MM.1S (cell line): ENCODE measurements at regions not wholly inside any gene's neighbourhood (a gene's known extent, or its start where the extent isn't known, plus 50 kb on each side); places are given as distances from the start of the nearest gene placed in this dataset.

Experiments used
- DNase-seq: peaks from one replicate; pipeline ENCODE4 v3.0.0-alpha.2; 2015
- H2AFZ ChIP-seq: fragments of 300-600 bp; sonication (generic); 2 replicates; pipeline ENCODE4 v1.6.0; 2016; ENCODE audit warnings: antibody characterized with exemption, low read length
- H3F3A ChIP-seq: fragments of 300-600 bp; sonication (generic); 2 replicates; pipeline ENCODE4 v1.6.1; 2016; ENCODE audit warnings: mild to moderate bottlenecking, antibody characterized with exemption, low read length, moderate library complexity, mixed read lengths; ENCODE audit not compliant: insufficient read depth
- H3K27ac ChIP-seq: fragments of 300-600 bp; sonication (generic); 2 replicates; pipeline ENCODE4 v1.5.1; 2016; ENCODE audit warnings: mild to moderate bottlenecking, low read length
- H3K27me3 ChIP-seq: fragments of 300-600 bp; sonication (generic); replicated peaks from 2 replicates; pipeline ENCODE4 v1.6.0; 2016; ENCODE audit warnings: low read length; ENCODE audit not compliant: insufficient read depth
- H3K36me3 ChIP-seq: fragments of 300-600 bp; sonication (generic); replicated peaks from 2 replicates; pipeline ENCODE4 v1.6.1; 2016; ENCODE audit warnings: mild to moderate bottlenecking, low read length, mixed read lengths; ENCODE audit not compliant: insufficient read depth
- H3K4me1 ChIP-seq: fragments of 300-600 bp; sonication (generic); 2 replicates; pipeline ENCODE4 v1.6.1; 2016; ENCODE audit warnings: low read length, mixed read lengths
- H3K4me2 ChIP-seq: fragments of 300-600 bp; sonication (generic); 2 replicates; pipeline ENCODE4 v1.6.0; 2016; ENCODE audit warnings: low read depth, low read length
- H3K4me3 ChIP-seq: fragments of 300-600 bp; sonication (generic); 2 replicates; pipeline ENCODE4 v1.5.1; 2016; ENCODE audit warnings: low read length, mixed read lengths
- H3K79me2 ChIP-seq: fragments of 300-600 bp; sonication (generic); 2 replicates; pipeline ENCODE4 v1.6.1; 2016; ENCODE audit warnings: mixed run types, low read length, mixed read lengths
- H3K9ac ChIP-seq: fragments of 300-600 bp; sonication (generic); 2 replicates; pipeline ENCODE4 v1.6.1; 2016; ENCODE audit warnings: low read length, mixed read lengths
- H3K9me2 ChIP-seq: fragments of 300-600 bp; sonication (generic); replicated peaks from 2 replicates; pipeline ENCODE4 v1.6.1; 2016; ENCODE audit warnings: mild to moderate bottlenecking, low read length, mixed read lengths; ENCODE audit not compliant: insufficient read depth
- H3K9me3 ChIP-seq: fragments of 300-600 bp; sonication (generic); replicated peaks from 2 replicates; pipeline ENCODE4 v1.6.1; 2016; ENCODE audit warnings: mild to moderate bottlenecking, low read length, mixed read lengths; ENCODE audit not compliant: insufficient read depth
- H4K20me1 ChIP-seq: fragments of 300-600 bp; sonication (generic); 2 replicates; pipeline ENCODE4 v1.6.1; 2016; ENCODE audit warnings: mild to moderate bottlenecking, low read length, moderate library complexity, mixed read lengths; ENCODE audit not compliant: insufficient read depth
- CTCF ChIP-seq: fragments of 300-600 bp; sonication (generic); IDR thresholded peaks from 2 replicates; pipeline ENCODE4 v1.5.1; 2016; ENCODE audit warnings: antibody characterized with exemption, low read length, mixed read lengths
- EZH2 ChIP-seq: fragments of 300-600 bp; sonication (generic); optimal IDR thresholded peaks from 2 replicates; pipeline ENCODE3; 2017; ENCODE audit warnings: low read depth, mild to moderate bottlenecking, antibody characterized with exemption, low read length, mixed read lengths
- EZH2phosphoT487 ChIP-seq: fragments of 300-600 bp; sonication (generic); IDR thresholded peaks from 2 replicates; pipeline ENCODE4 v1.6.1; 2018; ENCODE audit warnings: antibody characterized with exemption, low read length

DNA sequence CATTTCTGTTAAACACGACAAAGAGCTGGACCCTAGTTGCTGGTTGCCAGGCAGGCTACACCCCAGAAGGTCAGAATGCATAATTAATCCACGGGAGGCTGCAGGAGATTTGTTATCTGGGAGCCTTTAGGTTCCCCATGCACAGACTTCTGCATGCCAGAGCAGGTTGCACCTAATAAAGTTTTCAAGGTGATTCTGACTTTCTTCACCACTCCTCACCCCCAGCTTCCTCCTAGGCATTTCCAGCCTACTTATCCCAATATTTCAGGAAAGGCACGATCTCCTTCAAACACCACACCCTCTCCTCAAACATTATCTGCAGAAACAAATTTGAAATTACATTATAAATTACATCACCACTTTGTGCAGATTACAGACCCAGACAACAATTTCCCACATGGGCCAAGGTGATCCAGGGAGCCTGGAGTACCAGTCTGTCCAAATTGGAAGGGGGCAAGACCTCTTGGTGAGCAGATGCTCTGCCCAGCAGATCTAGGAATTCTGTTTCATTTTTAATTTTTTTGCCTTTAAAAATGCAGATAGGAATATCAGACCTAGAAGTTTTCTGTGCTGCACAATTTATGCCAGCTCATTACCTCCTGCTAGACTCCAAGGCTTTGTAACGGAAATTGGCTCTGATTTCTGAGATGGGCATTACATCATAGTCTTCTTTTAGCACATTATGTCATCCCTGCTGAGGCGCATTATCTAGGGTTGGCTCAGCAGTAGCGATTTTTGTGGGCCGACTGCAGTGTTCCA lies 363.4 kb upstream of the SLC30A5 start:
- H3K79me2 ChIP-seq = no peaks in the 10 kb centered on the region
- no peaks in the 10 kb centered on the region for H3F3A ChIP-seq
- H3K4me3 ChIP-seq = no peak overlapping the region
- DNase-seq = no peak
- H3K27me3 ChIP-seq = no peaks in the 10 kb centered on the region
- no peaks in the 10 kb centered on the region for H3K9me3 ChIP-seq
- H4K20me1 ChIP-seq = no peaks in the 10 kb centered on the region
- no peaks in the 10 kb centered on the region for H3K4me1 ChIP-seq
- H3K27ac ChIP-seq = no peak overlapping the region
- H2AFZ ChIP-seq = no peak overlapping the region
- H3K9me2 ChIP-seq = no peaks in the 10 kb centered on the region
- H3K4me2 ChIP-seq = no peak overlapping the region
- no peak overlapping the region for H3K9ac ChIP-seq
- TF ChIP-seq EZH2phosphoT487 = no peak
- H3K36me3 ChIP-seq = no peaks in the 10 kb centered on the region

- Histone ChIP-seq H3K27me3 (no peaks in the 10 kb centered on the region), H3K9me3 (no peaks in the 10 kb centered on the region), H3K9me2 (no peaks in the 10 kb centered on the region), H3K4me3 (no peak overlapping the region), H4K20me1 (no peaks in the 10 kb centered on the region), H3K27ac (no peak overlapping the region), H3K9ac (no peak overlapping the region), H3K79me2 (no peaks in the 10 kb centered on the region), H3F3A (no peaks in the 10 kb centered on the region), H3K4me1 (no peaks in the 10 kb centered on the region), H3K4me2 (no peak overlapping the region), H2AFZ (no peak overlapping the region), H3K36me3 (no peaks in the 10 kb centered on the region)
- DNase-seq = no peak
- TF ChIP-seq EZH2 (no peak), CTCF (no peak), EZH2phosphoT487 (no peak)
These were observed 362.7 kb upstream of the SLC30A5 start for GRCh38 chr5:68730979-68731654.

DNA sequence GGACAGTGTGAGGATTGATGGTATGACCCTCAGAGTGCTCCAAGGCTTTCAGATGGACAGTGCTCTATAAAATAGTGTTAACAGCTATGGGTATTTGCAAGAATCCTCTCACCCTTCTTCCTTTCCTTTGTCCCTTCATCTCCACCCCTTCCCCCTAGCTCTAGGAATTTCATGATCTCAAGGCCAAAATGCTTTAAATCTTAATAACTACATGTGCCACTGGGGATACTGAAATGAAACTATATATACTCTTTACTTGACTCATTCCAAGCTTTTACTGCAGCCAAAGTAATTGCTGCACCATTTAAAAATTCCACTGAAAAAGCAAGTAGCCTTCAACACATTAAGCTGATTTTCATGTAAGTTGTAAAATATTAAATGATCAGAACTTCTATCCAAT lies 361.6 kb upstream of the SLC30A5 start:
- Histone ChIP-seq H3K9me3 (no peaks in the 10 kb centered on the region), H3K4me2 (no peak overlapping the region), H3K27me3 (no peaks in the 10 kb centered on the region), H3K36me3 (no peaks in the 10 kb centered on the region), H3K9me2 (no peaks in the 10 kb centered on the region), H3K27ac (no peak overlapping the region), H3K9ac (no peak overlapping the region), H2AFZ (no peak overlapping the region), H3F3A (no peaks in the 10 kb centered on the region), H3K79me2 (no peaks in the 10 kb centered on the region), H3K4me1 (no peaks in the 10 kb centered on the region), H3K4me3 (no peak overlapping the region), H4K20me1 (no peaks in the 10 kb centered on the region)
- no peak for DNase-seq
- TF ChIP-seq EZH2phosphoT487 (no peak), CTCF (no peak), EZH2 (no peak)

DNA sequence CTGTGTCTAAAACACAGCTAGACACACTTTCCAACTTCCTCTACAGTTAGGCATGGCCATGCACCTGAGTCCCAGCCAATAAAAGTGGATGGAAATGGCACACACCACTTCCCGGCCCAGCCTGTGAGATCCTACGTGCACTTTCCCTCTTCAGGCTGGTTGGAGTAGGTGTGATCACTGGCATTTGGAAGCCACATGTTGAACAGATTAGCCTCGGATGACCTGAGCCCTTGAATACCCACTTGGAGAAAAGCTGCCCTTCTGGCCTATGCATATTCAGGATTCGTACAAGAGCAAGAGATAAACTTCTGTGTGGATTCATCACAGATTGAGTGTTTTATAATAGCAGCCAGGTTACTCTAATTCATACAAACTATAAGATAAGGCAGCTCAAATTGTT lies 359.0 kb upstream of the SLC30A5 start:
- Histone ChIP-seq H2AFZ (no peak overlapping the region), H3K4me3 (no peak overlapping the region), H3K36me3 (no peaks in the 10 kb centered on the region), H3K4me1 (no peaks in the 10 kb centered on the region), H3K9me2 (no peaks in the 10 kb centered on the region), H3K27me3 (no peaks in the 10 kb centered on the region), H3F3A (no peaks in the 10 kb centered on the region), H3K9me3 (no peaks in the 10 kb centered on the region), H3K4me2 (no peak overlapping the region), H4K20me1 (no peaks in the 10 kb centered on the region), H3K79me2 (no peaks in the 10 kb centered on the region), H3K27ac (no peak overlapping the region), H3K9ac (no peak overlapping the region)
- no peak for DNase-seq
- no peak for TF ChIP-seq CTCF
- TF ChIP-seq EZH2 = no peak
- no peak for TF ChIP-seq EZH2phosphoT487
